ENCODE measurements at regions not wholly inside any gene's neighbourhood (a gene's known extent, or its start where the extent isn't known, plus 50 kb on each side); places are given as distances from the start of the nearest gene placed in this dataset.

DNA sequence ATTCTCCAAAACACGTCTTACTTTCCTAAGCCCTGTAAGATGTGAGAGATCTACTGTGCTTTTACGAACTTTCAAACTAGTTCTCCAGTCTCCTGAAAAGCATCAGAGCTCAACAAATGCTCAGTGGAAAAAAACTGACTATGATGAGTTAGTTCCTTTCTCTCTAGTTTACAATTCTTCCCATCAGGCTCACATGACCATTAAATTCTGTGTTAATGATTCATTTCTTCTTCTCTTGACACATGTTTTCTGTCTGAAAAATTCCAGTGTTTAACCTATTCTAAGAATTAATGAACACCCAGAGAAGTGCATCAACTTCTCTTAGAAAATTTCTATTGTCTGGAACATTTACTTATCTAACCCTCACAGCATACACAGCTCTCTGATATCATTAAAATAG is 844.3 kb downstream of the SI start:
- ATAC-seq (ENCODE audit: low FRiP score in 2 of 2) = no peak
- TF ChIP-seq POLR2AphosphoS5 (IDR thresholded peaks at IDR 0.05) (no peak), EP300 (IDR thresholded peaks at IDR 0.05) (no peak), POLR2A (IDR thresholded peaks at IDR 0.05) (no peak)
- TF ChIP-seq, protein P1, sequence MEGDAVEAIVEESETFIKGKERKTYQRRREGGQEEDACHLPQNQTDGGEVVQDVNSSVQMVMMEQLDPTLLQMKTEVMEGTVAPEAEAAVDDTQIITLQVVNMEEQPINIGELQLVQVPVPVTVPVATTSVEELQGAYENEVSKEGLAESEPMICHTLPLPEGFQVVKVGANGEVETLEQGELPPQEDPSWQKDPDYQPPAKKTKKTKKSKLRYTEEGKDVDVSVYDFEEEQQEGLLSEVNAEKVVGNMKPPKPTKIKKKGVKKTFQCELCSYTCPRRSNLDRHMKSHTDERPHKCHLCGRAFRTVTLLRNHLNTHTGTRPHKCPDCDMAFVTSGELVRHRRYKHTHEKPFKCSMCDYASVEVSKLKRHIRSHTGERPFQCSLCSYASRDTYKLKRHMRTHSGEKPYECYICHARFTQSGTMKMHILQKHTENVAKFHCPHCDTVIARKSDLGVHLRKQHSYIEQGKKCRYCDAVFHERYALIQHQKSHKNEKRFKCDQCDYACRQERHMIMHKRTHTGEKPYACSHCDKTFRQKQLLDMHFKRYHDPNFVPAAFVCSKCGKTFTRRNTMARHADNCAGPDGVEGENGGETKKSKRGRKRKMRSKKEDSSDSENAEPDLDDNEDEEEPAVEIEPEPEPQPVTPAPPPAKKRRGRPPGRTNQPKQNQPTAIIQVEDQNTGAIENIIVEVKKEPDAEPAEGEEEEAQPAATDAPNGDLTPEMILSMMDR (IDR thresholded peaks at IDR 0.05) = no peak
- no peaks in the 10 kb centered on the region for H3K9me3 ChIP-seq
- DNase-seq = no peak
- no peaks in the 10 kb centered on the region for H3K4me1 ChIP-seq
- H3K27me3 ChIP-seq = no peaks in the 10 kb centered on the region
- no peaks in the 10 kb centered on the region for H3K36me3 ChIP-seq
- WGBS, 2 donors = 73 to 84% methylated on average over 2 of the region's 2 CpGs
- no peak overlapping the region for H3K4me3 ChIP-seq
- no peak overlapping the region for H3K27ac ChIP-seq

DNA sequence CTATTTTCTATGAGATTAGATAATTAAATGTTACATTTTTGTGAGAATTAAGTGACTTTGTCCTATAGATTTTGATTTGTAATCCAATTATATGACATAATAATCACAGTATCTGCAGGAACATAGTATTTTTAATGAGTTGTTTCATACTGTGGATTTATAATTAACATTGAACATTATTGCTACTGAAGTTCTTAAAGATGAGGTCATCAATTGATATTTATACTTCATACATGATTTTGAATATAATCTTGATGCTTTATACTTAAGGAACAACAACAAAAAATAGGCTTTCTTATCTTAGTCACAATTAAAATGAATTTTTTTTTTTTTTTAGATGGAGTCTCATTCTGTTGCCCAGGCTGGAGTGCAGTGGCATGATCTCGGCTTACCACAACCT is 846.6 kb downstream of the SI start:
- no peaks in the 10 kb centered on the region for H3K9me3 ChIP-seq
- H3K27ac ChIP-seq = no peak overlapping the region
- 93 to 96% methylated on average over 1 of the region's 1 CpG for WGBS, 2 donors
- DNase-seq = no peak
- ATAC-seq (ENCODE audit: low FRiP score in 2 of 2) = no peak
- no peaks in the 10 kb centered on the region for H3K36me3 ChIP-seq
- TF ChIP-seq, protein P1 (IDR thresholded peaks at IDR 0.05) = no peak
- TF ChIP-seq POLR2AphosphoS5 (IDR thresholded peaks at IDR 0.05) (no peak), POLR2A (IDR thresholded peaks at IDR 0.05) (no peak), EP300 (IDR thresholded peaks at IDR 0.05) (no peak)
- H3K4me3 ChIP-seq = no peak overlapping the region
- H3K4me1 ChIP-seq = no peaks in the 10 kb centered on the region
- no peaks in the 10 kb centered on the region for H3K27me3 ChIP-seq

DNA sequence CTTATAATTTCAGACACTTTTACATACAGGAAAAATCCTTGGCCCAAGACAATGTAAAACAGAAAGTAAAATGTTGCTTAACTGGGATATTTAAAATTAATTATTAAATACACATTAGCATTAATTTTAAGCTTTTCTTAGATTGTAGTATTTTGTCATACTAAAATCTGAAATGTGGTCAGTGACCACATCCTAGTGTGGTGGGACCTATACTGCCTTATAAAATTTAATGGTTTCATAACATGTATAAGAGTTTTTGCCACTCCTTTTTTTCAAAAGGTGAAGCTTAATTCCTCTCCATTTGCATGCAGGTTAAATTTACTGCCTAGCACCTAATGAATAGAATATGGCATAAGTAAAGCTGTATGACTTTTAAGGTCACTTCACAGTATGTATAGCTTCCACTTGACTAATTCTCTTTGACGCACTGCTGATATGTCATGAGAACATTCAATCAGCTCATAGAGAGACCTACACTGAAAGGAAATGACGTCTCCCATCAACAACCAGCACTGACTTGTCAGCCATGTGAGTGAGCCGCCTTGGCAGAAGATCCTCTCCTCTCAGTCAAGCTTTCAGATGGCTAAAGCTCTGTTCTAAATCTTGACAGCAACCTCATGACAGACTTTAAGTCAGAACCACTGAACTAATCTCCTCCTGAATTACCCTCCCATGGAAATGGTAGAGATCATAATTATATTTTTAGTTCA is 847.8 kb downstream of the SI start:
- TF ChIP-seq, protein P1 (IDR thresholded peaks at IDR 0.05) = no peak
- TF ChIP-seq POLR2A (IDR thresholded peaks at IDR 0.05) (no peak), EP300 (IDR thresholded peaks at IDR 0.05) (no peak), POLR2AphosphoS5 (IDR thresholded peaks at IDR 0.05) (no peak)
- Histone ChIP-seq H3K36me3 (no peaks in the 10 kb centered on the region), H3K4me3 (no peak overlapping the region), H3K27ac (no peak overlapping the region), H3K27me3 (no peaks in the 10 kb centered on the region), H3K9me3 (no peaks in the 10 kb centered on the region), H3K4me1 (no peaks in the 10 kb centered on the region)
- DNase-seq (no peak), ATAC-seq (ENCODE audit: low FRiP score in 2 of 2) (no peak)
- 70 to 79% methylated on average over 3 of the region's 3 CpGs for WGBS, 2 donors

DNA sequence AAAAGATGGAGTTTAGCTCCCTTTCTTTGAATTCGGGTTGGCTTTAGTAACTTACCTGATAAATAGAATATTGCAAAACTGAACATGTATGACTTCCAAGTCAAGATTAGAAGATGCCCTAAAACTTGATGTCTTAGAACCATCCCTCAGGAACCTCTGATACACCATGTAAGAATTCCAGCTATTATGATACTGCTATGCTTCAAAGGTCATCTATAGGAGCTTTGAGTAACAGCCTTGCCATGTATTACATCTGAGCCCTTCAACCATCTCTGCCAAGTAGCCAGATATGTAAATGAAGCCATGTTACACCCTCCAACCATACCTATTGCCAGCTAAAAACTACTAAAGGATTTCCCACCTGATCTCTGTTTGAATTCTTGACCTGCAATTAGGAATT is 854.2 kb downstream of the SI start:
- no peak for ATAC-seq (ENCODE audit: low FRiP score in 2 of 2)
- Histone ChIP-seq H3K4me3 (no peak overlapping the region), H3K36me3 (no peaks in the 10 kb centered on the region)

More for the DNA sequence above, 854.2 kb downstream of the SI start:
- TF ChIP-seq, protein P1 (IDR thresholded peaks at IDR 0.05) = no peak
- TF ChIP-seq EP300 (IDR thresholded peaks at IDR 0.05) (no peak), POLR2A (IDR thresholded peaks at IDR 0.05) (no peak), POLR2AphosphoS5 (IDR thresholded peaks at IDR 0.05) (no peak)
- no peak for DNase-seq
- no peaks in the 10 kb centered on the region for H3K4me1 ChIP-seq
- H3K27me3 ChIP-seq = no peaks in the 10 kb centered on the region
- H3K9me3 ChIP-seq = peaks cover 0 to 2% (median 0%) of the 10 kb centered on the region in 4 donors
- WGBS, 2 donors = 0 to 38% methylated on average over 1 of the region's 1 CpG
- no peak overlapping the region for H3K27ac ChIP-seq
